Brain microvascular endothelial cell (primary cell): ENCODE measurements at regions not wholly inside any gene's neighbourhood (a gene's known extent, or its start where the extent isn't known, plus 50 kb on each side); places are given as distances from the start of the nearest gene placed in this dataset.

ENCODE experiments used
- DNase-seq: peaks from one replicate; pipeline ENCODE4 v3.0.0-alpha.2; 2020
- H3K27ac ChIP-seq: fragments of 250-450 bp; sonication (Bioruptor Pico); 2 replicates; pipeline ENCODE4 v1.5.1; 2020; ENCODE audit warnings: mild to moderate bottlenecking, moderate library complexity
- H3K27me3 ChIP-seq: fragments of 250-450 bp; sonication (Bioruptor Pico); replicated peaks from 2 replicates; pipeline ENCODE4 v1.5.1; 2020; ENCODE audit warnings: mild to moderate bottlenecking
- H3K36me3 ChIP-seq: fragments of 250-450 bp; sonication (Bioruptor Pico); replicated peaks from 2 replicates; pipeline ENCODE4 v1.5.1; 2020; ENCODE audit warnings: mild to moderate bottlenecking
- H3K4me3 ChIP-seq: 2 replicates; pipeline ENCODE4 v1.5.1; 2011; ENCODE audit warnings: low read depth, mild to moderate bottlenecking, control low read depth, low read length, moderate library complexity
- CTCF ChIP-seq: IDR thresholded peaks from 2 replicates; pipeline ENCODE4 v1.5.1; 2011; ENCODE audit warnings: low read depth, mild to moderate bottlenecking, moderate library complexity, low read length, control low read depth, inconsistent platforms; ENCODE audit errors: missing control alignments
- in situ Hi-C: cut with HindIII; loops from 2 replicates; pipeline ENCODE4 v1.10.0; 2017; ENCODE audit warnings: low sequenced_read_pairs, low pct_ligation_motif_present

- H3K27ac ChIP-seq = no peak overlapping the region
- H3K27me3 ChIP-seq = no peaks in the 10 kb centered on the region
- DNase-seq = no peak
- no peak for TF ChIP-seq CTCF
- H3K36me3 ChIP-seq = no peaks in the 10 kb centered on the region
- in situ Hi-C loops = no loop called here
- no peak overlapping the region for H3K4me3 ChIP-seq
Observed at GRCh38 chr6:170163405-170164170, 127.3 kb downstream of the DLL1 start.

GRCh38 chr6:170162775-170163404, 128.0 kb downstream of the DLL1 start:
- H3K27ac ChIP-seq = no peak overlapping the region
- no peaks in the 10 kb centered on the region for H3K36me3 ChIP-seq
- TF ChIP-seq CTCF = no peak
- in situ Hi-C loops = no loop called here
- no peak for DNase-seq
- H3K4me3 ChIP-seq = no peak overlapping the region
- no peaks in the 10 kb centered on the region for H3K27me3 ChIP-seq

- no peak for TF ChIP-seq CTCF
- Histone ChIP-seq H3K27ac (no peak overlapping the region), H3K4me3 (no peak overlapping the region), H3K36me3 (no peaks in the 10 kb centered on the region), H3K27me3 (no peaks in the 10 kb centered on the region)
- DNase-seq = no peak
- in situ Hi-C loops = no loop called here
Observed at GRCh38 chr6:170162011-170162774, 128.7 kb downstream of the DLL1 start.

- Histone ChIP-seq H3K27me3 (no peaks in the 10 kb centered on the region), H3K4me3 (no peak overlapping the region), H3K36me3 (no peaks in the 10 kb centered on the region), H3K27ac (no peak overlapping the region)
- TF ChIP-seq CTCF = no peak
- no peak for DNase-seq
- in situ Hi-C loops = no loop called here
Observed at GRCh38 chr6:170160628-170161611, 130.0 kb downstream of the DLL1 start.

- DNase-seq = no peak
- Histone ChIP-seq H3K36me3 (no peaks in the 10 kb centered on the region), H3K27ac (no peak overlapping the region), H3K27me3 (no peaks in the 10 kb centered on the region), H3K4me3 (no peak overlapping the region)
- in situ Hi-C loops = no loop called here
- TF ChIP-seq CTCF = no peak
Observed at GRCh38 chr6:170160031-170160627, 130.7 kb downstream of the DLL1 start.
